ENCODE measurements at regions not wholly inside any gene's neighbourhood (a gene's known extent, or its start where the extent isn't known, plus 50 kb on each side); places are given as distances from the start of the nearest gene placed in this dataset.

DNA sequence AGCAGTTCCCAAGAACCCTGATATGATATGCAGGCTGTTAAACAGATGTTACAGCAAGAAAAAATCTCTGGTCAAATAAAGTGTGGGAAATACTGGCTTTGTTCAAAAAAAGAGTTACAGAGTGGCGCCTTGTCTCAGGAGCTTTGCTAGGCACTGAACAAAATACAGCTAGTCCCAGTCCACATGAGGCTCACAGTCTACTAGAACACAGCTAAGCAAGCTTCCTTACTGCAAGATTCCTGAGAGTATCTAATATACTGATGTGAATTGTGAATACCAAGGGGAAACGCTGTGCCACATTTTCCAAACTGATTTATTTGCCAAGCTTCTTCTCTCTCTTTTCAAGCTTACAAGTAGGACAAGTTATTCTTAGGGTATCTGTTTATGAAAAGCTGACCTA is 188.8 kb upstream of the NABP1 start:
- no peak for TF ChIP-seq CTCF (IDR thresholded peaks at IDR 0.05)

GRCh38 chr2:191496838-191497237 is 181.1 kb upstream of the NABP1 start:
- TF ChIP-seq CTCF (IDR thresholded peaks at IDR 0.05), result no peak

DNA sequence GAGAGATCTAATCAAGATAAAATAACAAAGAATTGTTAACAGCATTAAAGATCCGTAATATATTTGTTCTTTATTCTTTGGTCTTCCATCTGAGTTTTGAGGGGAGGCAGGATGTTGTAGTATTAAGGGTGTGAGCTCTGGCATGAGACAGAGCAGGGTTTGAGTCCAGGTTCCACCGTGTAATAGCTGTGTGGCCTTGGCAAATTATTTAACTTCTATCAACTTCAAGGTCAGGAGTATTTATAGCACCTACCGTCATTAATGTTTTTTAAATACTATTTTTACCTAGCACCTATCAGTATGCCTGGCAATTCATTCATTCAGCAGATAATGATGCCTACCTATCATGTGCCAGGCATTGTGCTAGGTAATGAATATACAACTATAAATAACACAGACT is 180.1 kb upstream of the NABP1 start:
- no peak for TF ChIP-seq CTCF (IDR thresholded peaks at IDR 0.05)

GRCh38 chr2:191499050-191499449 is 178.9 kb upstream of the NABP1 start:
- TF ChIP-seq CTCF (IDR thresholded peaks at IDR 0.05), result no peak

- TF ChIP-seq CTCF (IDR thresholded peaks at IDR 0.05), result no peak
Observed at GRCh38 chr2:191499874-191500565, 177.9 kb upstream of the NABP1 start.

- no peak for TF ChIP-seq CTCF (IDR thresholded peaks at IDR 0.05)
Observed at GRCh38 chr2:191500566-191500883, 177.4 kb upstream of the NABP1 start.

DNA sequence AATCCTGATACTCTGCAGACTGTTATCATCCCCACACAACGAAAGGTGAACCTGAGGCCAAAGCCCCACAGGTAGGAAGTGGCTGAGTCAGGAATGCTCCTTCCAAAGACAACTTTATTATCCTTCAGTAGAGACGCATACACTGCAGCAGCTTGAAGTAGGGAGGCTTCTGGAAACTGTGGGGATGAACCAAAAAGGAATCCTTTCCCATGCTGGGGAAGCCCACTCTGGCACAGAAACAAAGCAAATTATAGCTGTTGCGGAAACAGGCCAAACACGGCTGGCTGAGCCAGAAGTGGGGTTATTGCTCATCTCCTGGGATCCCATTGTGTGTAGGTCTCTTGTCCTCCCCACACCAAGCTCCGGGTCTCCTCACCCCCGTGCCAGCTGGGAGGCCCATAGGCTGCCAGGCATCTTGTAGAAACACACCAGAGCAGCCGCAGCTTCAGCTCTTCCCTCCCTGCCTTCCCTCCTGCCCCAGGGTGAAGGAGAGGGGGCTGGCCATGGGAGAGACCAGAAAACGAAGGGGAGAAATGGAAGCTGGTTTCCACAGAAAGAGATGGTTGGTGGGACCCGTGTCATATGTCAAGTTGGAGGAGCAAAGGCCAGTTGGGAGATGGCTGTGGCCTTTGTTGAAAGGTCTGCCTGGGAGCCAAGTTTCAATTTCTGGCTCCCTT is 176.9 kb upstream of the NABP1 start:
- TF ChIP-seq CTCF (IDR thresholded peaks at IDR 0.05), result no peak

Measured in LNCAP (cell line).